Large intestine (tissue), 3 donors: ENCODE measurements at regions not wholly inside any gene's neighbourhood (a gene's known extent, or its start where the extent isn't known, plus 50 kb on each side); places are given as distances from the start of the nearest gene placed in this dataset.
A peak's percentile ranks its signal among the peaks of the same experiment; 100 is the strongest.

Experiments used
- DNase-seq, 2 donors: peaks; one replicate each; pipeline versions ENCODE4 v3.0.0 to v3.0.0-alpha.2; 2013
- H3K27ac ChIP-seq: one replicate; pipeline ENCODE4 v1.5.1; 2013; ENCODE audit warnings: low read length
- H3K27me3 ChIP-seq: 2 replicates; pipeline ENCODE4 v1.6.1; 2013; ENCODE audit warnings: low read length; ENCODE audit not compliant: control insufficient read depth, insufficient read depth
- H3K36me3 ChIP-seq: 2 replicates; pipeline ENCODE4 v1.6.1; 2013; ENCODE audit warnings: low read length; ENCODE audit not compliant: control insufficient read depth, insufficient read depth
- H3K4me1 ChIP-seq: one replicate; pipeline ENCODE4 v1.6.1; 2013; ENCODE audit warnings: low read length; ENCODE audit not compliant: control insufficient read depth, insufficient read depth
- H3K4me3 ChIP-seq: one replicate; pipeline ENCODE4 v1.5.1; 2013; ENCODE audit warnings: low read length
- H3K9me3 ChIP-seq: one replicate; pipeline ENCODE4 v1.6.1; 2013; ENCODE audit warnings: mild to moderate bottlenecking, low read depth, low read length, moderate library complexity; ENCODE audit not compliant: control insufficient read depth
- WGBS: methylation state at CpG from one replicate; pipeline ENCODE4 v1.1.5; 2013; ENCODE audit warnings: low lambda C conversion rate; ENCODE audit not compliant: insufficient coverage; 5-methylcytosine and 5-hydroxymethylcytosine counted together

DNA sequence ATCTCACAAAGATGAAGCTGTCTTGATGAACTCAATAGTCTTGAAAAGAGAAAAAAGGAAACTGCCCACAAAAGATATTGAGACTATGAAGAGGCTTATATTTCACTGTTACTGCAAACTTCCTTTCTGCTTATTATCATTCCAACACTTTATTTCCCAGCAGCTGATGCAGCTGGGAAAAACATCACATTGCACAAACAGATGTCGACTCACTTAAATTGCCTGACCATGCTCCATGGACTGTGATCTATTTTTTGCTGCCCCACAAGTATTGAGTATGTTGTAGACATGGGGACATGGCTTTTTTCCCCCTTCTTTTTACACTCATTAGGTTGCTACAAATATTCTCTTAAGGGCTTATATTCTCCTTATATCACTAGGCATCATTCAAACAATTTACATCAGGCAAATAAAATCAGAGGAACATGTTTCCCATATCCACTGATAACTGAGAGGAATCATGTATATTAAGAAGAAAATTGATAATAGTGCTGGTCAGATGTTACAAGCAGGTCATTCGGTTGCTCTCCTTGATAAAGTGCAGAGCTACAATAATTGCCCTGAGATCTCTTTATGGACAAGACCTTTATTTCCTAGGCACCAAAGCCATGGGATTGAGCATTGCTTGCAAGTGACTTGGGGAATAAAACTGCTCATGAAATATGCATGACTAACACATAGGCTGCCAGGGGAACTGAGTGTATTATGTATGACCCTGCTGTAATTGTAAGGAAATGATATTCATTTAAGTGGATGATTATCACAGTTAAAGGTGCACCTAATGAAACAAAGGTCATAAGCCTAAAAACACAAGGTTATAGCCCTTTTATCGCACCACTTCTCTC lies 509.9 kb downstream of the ZNF608 start:
- H3K9me3 ChIP-seq = no peaks in the 10 kb centered on the region
- no peaks in the 10 kb centered on the region for H3K27me3 ChIP-seq
- no peak overlapping the region for H3K27ac ChIP-seq
- peaks cover 8% of the 10 kb centered on the region for H3K4me1 ChIP-seq
- no peak overlapping the region for H3K4me3 ChIP-seq
- WGBS = no CpG with 5 or more reads among the region's 3 CpGs
- no peak for DNase-seq
- no peaks in the 10 kb centered on the region for H3K36me3 ChIP-seq

DNA sequence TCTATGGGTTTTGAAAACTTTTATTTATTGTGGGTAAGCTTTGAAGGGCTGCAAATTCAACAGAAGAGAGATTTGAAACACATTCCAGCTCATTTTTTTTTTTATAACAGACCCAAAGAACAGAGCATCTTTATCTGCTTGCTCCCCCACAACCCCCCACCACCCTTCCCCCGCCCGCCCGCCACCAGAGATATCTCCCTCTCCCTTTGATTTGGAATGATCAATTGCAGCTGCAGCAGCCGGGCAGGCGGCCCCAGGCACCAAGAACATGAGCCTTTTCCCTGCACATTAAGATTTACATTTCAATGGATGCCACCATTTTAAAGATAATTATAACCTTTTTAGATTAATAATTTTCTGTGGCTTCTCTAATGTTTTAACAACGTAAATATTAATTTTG lies 510.9 kb downstream of the ZNF608 start:
- WGBS = 76% methylated on average over 2 of the region's 6 CpGs
- no peak overlapping the region for H3K27ac ChIP-seq
- no peaks in the 10 kb centered on the region for H3K9me3 ChIP-seq
- no peak overlapping the region for H3K4me3 ChIP-seq
- DNase-seq = no peak
- H3K36me3 ChIP-seq = no peaks in the 10 kb centered on the region
- H3K27me3 ChIP-seq = no peaks in the 10 kb centered on the region
- peaks cover 8% of the 10 kb centered on the region for H3K4me1 ChIP-seq

DNA sequence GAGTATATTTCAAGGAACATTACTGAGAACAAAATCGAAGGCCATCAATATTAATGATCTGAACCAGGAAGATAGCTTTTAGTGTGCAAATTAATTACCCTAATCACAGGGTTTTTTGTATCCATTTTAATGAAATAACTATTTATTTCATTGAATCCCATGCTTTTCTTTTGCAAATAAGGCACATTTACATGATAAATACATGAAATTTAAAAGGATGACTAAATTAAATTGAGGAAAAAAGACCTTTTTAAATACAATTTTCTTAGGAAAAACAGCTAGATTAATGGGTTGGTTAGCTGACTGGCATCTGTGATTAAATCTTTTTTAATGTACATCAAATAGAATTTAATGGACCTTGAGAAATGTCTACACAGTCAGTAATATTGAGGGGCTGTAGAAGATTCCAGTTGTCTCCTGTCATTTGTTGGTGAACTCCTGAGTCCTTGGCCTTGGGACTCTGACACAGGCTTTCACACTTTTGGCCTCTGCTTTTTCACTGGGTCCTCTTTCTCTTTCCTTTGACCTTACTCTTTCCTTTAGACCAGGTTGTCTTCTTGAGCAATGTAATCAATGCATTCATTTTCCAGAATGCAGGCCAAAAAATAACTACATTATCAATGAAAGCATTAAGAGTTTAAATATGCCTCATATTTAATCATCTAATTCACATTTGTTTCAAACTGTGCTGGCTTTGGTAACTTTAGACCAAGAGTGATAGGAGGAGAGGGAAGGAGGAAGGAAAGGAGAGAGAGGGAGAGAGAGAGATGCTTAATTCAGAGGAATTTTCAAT lies 511.5 kb downstream of the ZNF608 start:
- DNase-seq = no peak
- H3K36me3 ChIP-seq = no peaks in the 10 kb centered on the region
- WGBS = no CpG with 5 or more reads among the region's 1 CpG

DNA sequence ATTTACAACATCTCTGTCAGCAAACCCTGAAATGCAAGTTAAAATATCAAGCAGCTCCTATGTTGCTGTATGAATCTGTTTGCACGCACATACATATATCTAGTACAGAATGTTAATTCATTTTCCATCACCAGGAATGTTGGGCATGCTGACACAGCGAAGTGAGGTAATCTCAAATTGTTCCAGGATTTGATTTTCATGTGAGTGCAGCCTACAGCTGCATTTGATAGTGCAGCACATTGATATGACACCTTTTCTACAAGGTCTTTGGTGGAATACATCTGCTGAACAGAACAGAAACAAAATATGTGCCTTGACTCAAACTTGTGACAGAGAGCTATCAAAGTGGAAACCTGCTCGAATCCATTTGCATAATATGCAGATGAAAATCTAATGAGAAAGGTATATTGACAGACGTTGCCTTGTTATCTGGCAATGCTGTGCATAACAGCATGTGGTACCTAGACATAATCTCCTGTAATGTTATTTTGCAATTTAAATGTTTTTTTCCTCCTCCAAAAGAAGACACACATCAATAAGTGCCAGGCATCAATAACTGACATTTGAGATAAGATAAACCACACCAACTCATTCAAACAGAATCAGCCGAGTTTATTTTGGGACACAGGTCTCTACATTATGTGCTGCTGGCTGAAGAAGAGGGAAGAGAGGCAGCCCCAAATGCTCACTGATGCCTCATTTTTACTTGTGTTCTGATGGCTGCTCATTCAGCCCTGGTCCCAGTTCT lies 512.2 kb downstream of the ZNF608 start:
- H3K9me3 ChIP-seq = no peaks in the 10 kb centered on the region
- H3K27ac ChIP-seq = no peak overlapping the region
- H3K36me3 ChIP-seq = no peaks in the 10 kb centered on the region
- WGBS = 40% methylated on average over 1 of the region's 5 CpGs
- no peak overlapping the region for H3K4me3 ChIP-seq
- no peaks in the 10 kb centered on the region for H3K27me3 ChIP-seq
- no peak for DNase-seq
- H3K4me1 ChIP-seq = peaks cover 8% of the 10 kb centered on the region

More for the DNA sequence above, 511.5 kb downstream of the ZNF608 start:
- peaks cover 8% of the 10 kb centered on the region for H3K4me1 ChIP-seq
- no peak overlapping the region for H3K4me3 ChIP-seq
- no peaks in the 10 kb centered on the region for H3K9me3 ChIP-seq
- no peak overlapping the region for H3K27ac ChIP-seq
- H3K27me3 ChIP-seq = no peaks in the 10 kb centered on the region

DNA sequence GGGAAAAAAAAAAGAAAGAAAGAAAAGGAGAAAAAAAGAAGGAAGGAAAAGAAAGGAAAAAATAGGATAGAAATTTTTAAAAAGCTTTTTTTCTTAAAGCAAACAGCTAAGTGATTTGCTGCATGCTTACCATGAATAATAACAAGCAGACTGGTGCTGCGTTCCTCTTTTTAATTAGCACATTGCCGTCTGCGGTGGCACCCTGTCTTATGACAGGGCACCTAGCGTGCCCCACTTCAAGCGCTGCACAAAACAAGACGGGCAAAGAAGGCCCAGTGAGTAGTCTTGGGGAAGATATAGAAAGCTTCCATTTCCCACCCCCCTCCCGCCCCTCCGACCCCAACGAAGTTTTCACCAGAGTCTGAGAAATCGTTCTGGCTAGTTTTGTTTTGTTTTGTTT lies 513.9 kb downstream of the ZNF608 start:
- WGBS = 67% methylated on average over 1 of the region's 10 CpGs
- no peaks in the 10 kb centered on the region for H3K27me3 ChIP-seq
- H3K4me3 ChIP-seq = no peak overlapping the region
- H3K4me1 ChIP-seq = peaks cover 8% of the 10 kb centered on the region
- no peaks in the 10 kb centered on the region for H3K9me3 ChIP-seq
- no peak for DNase-seq
- no peak overlapping the region for H3K27ac ChIP-seq
- H3K36me3 ChIP-seq = no peaks in the 10 kb centered on the region

DNA sequence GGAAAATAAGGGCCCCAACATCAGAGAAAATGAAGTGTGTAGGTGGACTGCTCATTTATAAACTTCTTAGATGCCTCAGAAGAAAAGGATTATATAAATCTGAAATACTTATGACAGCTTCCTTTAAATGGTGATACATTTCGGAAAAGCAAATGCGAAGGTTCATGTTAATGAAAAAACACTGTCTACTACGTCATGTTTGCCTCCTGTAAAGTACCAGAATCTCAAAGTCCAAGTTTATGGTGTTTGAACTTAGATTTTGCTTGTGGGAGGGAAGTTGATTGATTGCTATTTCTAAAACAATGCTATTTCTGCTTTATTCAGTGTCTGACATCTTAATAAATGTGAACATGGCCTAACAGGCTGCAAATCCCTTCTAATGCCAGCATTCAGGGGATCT lies 514.6 kb downstream of the ZNF608 start:
- Histone ChIP-seq H3K4me1 (peaks cover 8% of the 10 kb centered on the region), H3K27ac (no peak overlapping the region), H3K9me3 (no peaks in the 10 kb centered on the region), H3K4me3 (no peak overlapping the region), H3K27me3 (no peaks in the 10 kb centered on the region), H3K36me3 (no peaks in the 10 kb centered on the region)
- WGBS = 36% methylated on average over 2 of the region's 3 CpGs
- DNase-seq = peak; percentile 40 to 79

DNA sequence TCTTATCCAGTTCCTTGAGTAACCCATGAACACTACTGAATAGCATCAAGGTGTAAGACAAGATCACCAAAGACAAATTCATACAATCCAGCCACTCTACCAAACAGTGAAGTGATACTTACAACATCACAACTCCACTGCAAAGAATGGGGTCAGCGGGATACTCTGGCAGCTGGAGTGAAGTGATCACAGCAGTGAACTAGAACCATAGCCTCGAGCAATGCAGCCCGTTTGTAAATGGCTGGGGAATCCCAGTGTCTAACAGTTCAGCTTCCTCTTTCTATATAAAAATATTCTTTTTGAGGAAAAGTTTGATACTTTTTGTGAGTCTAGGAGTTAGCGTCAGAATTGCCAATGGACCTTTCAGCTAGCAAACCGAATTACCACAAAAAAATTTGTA lies 515.2 kb downstream of the ZNF608 start:
- no peaks in the 10 kb centered on the region for H3K9me3 ChIP-seq
- H3K27ac ChIP-seq = no peak overlapping the region
- WGBS = 100% methylated on average over 1 of the region's 5 CpGs
- no peaks in the 10 kb centered on the region for H3K27me3 ChIP-seq
- no peak overlapping the region for H3K4me3 ChIP-seq
- peaks cover 8% of the 10 kb centered on the region for H3K4me1 ChIP-seq
- DNase-seq = no peak
- no peaks in the 10 kb centered on the region for H3K36me3 ChIP-seq

DNA sequence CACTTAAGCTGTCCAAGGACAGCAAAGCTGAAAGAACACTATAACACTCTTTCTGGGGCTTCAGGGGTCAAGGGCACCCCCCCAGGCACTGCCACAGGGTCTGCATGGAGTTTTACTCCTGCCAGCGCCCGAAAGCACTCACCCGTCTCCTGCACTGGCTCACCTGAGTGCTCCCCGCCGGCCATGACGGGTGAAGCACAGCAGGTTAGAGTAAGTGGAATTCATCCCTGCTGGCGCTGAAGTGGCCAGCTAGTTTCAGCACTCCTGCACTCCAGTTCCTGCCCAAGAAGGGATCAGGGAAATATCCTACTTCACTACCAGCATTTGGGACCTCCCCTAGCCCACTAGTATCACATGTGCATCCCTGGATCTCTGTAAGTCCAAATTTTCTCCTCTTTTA lies 516.0 kb downstream of the ZNF608 start:
- Histone ChIP-seq H3K27me3 (no peaks in the 10 kb centered on the region), H3K4me3 (no peak overlapping the region), H3K4me1 (peaks cover 8% of the 10 kb centered on the region), H3K9me3 (no peaks in the 10 kb centered on the region), H3K27ac (no peak overlapping the region), H3K36me3 (no peaks in the 10 kb centered on the region)
- no CpG with 5 or more reads among the region's 7 CpGs for WGBS
- no peak for DNase-seq

DNA sequence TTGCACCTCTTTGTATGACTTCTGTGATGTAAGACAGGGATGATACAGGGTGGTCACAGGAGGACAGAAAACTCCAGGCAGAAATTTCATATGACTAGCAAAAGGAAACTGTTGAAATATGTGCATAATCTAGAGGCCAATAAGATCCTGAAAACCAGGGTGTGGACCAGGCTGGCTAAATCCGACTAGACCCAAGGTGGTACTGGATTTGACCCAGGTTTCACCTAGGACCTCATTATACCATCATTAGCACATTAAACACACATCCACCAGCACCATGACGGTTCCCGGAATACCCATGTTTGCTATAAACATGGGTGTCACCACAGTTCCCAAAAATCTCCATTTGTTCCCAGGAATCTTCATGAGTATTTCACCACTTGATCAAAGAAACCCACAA lies 517.1 kb downstream of the ZNF608 start:
- H3K9me3 ChIP-seq = no peaks in the 10 kb centered on the region
- H3K36me3 ChIP-seq = no peaks in the 10 kb centered on the region
- H3K4me1 ChIP-seq = peaks cover 8% of the 10 kb centered on the region
- no peaks in the 10 kb centered on the region for H3K27me3 ChIP-seq
- no peak overlapping the region for H3K27ac ChIP-seq
- DNase-seq = no peak
- H3K4me3 ChIP-seq = no peak overlapping the region
- WGBS = no CpG with 5 or more reads among the region's 3 CpGs

DNA sequence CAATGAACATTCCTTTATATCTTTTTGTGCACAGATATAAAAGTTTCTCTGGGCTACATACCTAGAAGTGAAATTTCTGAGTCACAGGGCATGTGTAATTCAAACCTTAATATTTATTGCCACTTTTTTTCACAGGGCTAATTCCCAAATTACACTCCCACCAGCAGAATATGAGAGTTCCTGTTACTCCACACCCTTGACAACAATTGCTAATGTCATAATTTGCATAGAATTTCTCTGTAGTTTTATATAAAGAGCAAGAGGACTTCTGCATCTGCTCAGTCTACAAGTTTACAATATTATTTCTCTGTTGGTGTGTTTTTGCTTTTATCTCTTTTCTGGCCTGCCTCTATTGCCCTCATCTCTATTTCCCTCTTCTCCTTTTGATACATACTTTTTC lies 518.5 kb downstream of the ZNF608 start:
- H3K36me3 ChIP-seq = no peaks in the 10 kb centered on the region
- no peak for DNase-seq
- no peaks in the 10 kb centered on the region for H3K27me3 ChIP-seq
- peaks cover 8% of the 10 kb centered on the region for H3K4me1 ChIP-seq
- H3K4me3 ChIP-seq = no peak overlapping the region
- H3K27ac ChIP-seq = no peak overlapping the region
- H3K9me3 ChIP-seq = no peaks in the 10 kb centered on the region
